NCI-H2196 treated with DMSO at 0.1 percent for 48 hours (cell line): ENCODE measurements at regions not wholly inside any gene's neighbourhood (a gene's known extent, or its start where the extent isn't known, plus 50 kb on each side); places are given as distances from the start of the nearest gene placed in this dataset.

ENCODE experiments used
- DNase-seq: peaks from one replicate; lab custom pipeline; 2025; ENCODE audit not compliant: unreplicated experiment; lab: John Stamatoyannopoulos, UW

- DNase-seq, result no peak
These were observed 230.2 kb downstream of the VRK1 start for GRCh38 chr14:97027256-97027999.

DNA sequence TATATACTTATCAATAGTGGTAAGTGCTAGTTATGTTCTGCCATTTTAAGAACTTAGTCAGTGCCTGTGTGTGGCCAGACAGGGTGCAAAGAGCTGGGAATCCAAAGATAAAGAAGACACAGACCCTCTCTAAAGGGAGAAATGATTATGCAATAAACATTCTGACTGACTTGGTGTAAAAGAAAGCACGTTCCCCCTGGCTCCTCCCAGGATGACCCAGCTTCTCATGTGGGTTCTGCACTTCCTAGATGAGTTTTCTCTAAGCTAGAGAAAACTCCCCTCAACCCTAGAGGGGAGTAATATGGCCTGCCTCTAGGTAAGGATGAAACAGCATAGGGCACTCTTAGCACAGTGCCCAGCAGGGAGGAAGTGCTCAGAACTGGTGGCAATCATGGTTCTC, 231.2 kb downstream of the VRK1 start:
- no peak for DNase-seq

DNA sequence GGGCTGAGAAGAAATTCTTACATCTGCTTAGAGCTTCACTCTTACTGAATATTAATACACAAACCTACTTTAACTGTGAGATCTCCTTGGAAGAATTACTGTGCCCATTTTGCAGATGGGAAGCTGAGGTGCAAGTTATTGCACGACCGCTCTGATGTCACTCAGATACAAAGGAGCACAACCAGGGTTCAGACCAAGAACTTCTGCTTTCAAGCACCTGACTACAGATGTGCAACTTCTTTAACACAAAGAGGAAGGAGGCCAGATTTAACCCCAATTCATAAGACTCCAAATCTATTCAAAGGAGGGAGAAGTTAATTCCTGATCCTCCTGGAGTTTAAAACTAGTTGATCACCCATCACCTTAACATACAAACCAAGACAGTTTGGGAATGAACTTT, 232.6 kb downstream of the VRK1 start:
- DNase-seq, result no peak

- DNase-seq, result no peak
These were observed 234.3 kb downstream of the VRK1 start for GRCh38 chr14:97031530-97031929.

GRCh38 chr14:97033556-97034081, 236.4 kb downstream of the VRK1 start:
- DNase-seq, result no peak

DNA sequence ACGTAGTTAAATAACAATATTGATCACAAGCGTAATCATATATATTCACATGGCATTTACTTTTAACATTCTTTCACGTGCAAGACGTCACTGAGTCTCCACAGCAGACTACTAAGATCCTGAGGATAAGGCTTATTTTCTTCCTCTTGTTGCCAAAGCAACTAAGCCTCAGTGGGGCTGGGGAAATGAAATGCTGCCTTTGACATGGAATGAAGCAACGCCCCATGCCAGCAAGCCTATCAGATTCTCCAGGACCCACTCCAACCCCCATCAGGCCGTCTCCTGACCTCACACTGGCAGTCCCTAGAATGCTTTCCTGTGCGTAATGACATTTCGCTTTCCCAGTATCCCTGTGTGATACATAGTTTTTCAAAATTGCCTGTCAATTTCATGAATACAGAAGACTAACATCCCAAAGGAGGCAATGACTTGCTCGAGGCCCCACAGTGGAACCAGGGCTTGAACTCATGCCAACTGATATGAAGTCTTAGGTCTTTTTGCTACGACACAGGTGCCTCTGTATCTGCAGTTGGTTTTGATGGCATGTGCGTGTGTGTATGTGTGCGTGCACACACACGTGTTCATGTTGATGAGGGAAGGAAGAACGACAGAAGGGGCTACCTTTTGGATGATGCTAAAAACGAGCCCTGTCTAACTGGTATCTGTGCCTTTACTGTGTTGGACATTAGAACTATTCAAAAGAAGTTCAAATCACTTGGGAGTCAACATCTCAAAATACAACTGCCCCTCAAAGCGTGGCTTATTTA, 239.1 kb downstream of the VRK1 start:
- no peak for DNase-seq

DNA sequence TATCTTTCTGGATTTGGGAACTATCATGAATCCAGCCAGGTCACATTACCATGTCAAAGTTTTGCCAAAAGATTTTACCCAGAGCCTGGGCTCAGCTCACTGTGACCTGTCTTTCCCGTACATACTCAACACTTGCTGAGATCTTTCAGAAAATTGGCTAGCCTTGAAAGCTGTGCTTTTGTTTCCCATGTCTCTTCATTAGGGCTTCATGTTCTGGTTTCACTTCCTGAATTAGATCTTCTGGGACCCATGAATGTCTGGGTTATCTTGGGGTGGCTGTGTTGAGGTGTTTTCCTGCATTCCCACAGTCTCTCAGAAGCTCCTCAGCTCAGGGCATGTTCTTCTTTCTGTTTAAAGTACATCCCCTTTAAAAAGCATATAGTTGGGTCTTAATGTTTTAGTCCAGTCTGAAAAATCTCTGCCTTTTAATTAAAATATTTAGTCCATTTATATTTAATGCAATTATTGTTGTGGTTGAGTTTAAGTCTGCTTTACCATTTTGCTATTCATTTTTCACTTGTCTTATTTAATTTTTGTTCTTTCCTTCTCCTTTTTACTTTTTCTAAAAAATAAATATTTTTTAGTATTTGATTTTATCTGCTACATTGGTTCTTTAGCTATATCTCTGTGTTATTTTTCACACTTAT, 242.7 kb downstream of the VRK1 start:
- no peak for DNase-seq

- DNase-seq, result no peak
These were observed 249.8 kb downstream of the VRK1 start for GRCh38 chr14:97046967-97047366.

GRCh38 chr14:97052001-97052400, 254.8 kb downstream of the VRK1 start:
- no peak for DNase-seq

- no peak for DNase-seq
These were observed 256.8 kb downstream of the VRK1 start for GRCh38 chr14:97053941-97054340.

- no peak for DNase-seq
These were observed 258.2 kb downstream of the VRK1 start for GRCh38 chr14:97055355-97055754.

GRCh38 chr14:97056086-97056485, 258.9 kb downstream of the VRK1 start:
- no peak for DNase-seq

DNA sequence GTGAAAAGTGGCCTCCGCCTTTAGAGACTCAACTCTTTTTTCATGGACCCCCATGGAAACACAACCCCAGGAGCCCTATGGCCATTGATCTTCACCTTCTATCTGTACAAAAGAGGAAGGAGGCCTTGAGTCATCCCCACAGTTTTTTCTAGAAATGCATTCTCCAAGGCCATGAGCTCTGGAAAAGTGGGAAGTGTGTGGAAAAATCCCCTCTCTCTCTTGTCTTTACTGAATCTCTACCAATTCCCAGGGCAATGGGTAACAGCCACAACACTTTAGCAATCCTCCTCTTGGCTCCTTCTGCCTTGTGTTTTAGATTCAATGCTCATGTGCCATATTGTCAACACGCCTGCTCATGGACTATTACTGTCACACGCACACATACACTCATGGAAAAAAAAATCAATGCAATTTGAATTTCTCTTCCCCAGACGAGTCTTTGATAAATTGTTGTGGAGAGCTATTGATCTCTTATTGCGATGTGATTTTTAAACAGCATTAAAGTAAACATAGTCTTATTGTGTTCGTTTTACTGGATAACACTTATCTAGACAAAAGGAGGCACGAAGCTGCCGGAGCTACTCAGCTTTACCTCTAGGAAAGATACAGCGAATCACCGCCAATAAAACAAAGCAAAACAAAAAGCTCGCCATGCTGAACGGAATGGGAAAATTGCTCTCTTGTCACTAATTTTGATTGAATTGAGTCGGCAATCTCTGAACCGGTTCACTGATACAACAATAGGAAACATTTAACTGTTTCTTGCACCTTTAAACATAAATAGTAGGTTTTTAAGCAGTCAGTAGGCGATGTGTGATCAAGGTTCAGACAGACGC, 260.3 kb downstream of the VRK1 start:
- DNase-seq, result no peak

- no peak for DNase-seq
These were observed 260.9 kb downstream of the VRK1 start for GRCh38 chr14:97058074-97058467.

- no peak for DNase-seq
These were observed 261.4 kb downstream of the VRK1 start for GRCh38 chr14:97058589-97058988.

- DNase-seq, result no peak
These were observed 264.0 kb downstream of the VRK1 start for GRCh38 chr14:97061198-97061597.

DNA sequence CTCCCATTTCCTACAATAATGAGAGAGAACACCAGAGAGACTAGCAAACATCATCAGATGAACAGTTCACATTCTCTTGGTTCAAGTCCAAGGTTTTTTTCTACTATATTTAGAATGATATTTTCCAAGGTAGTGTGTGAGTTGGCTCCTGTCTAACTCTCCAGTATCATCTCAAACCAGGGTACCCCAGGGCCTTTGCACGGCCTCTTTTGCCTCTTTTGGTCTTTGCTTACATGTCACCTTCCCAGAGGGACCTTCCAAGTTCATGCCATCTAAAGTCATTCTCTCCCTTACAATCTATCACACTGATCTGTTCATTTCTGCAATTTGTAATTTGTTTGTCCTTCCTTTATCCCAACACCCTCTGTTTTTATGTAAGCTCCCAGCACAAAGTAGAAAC, 264.5 kb downstream of the VRK1 start:
- no peak for DNase-seq

- DNase-seq, result no peak
These were observed 268.3 kb downstream of the VRK1 start for GRCh38 chr14:97065305-97066067.

GRCh38 chr14:97066068-97066899, 269.1 kb downstream of the VRK1 start:
- no peak for DNase-seq
